ENCODE measurements at regions not wholly inside any gene's neighbourhood (a gene's known extent, or its start where the extent isn't known, plus 50 kb on each side); places are given as distances from the start of the nearest gene placed in this dataset.

DNA sequence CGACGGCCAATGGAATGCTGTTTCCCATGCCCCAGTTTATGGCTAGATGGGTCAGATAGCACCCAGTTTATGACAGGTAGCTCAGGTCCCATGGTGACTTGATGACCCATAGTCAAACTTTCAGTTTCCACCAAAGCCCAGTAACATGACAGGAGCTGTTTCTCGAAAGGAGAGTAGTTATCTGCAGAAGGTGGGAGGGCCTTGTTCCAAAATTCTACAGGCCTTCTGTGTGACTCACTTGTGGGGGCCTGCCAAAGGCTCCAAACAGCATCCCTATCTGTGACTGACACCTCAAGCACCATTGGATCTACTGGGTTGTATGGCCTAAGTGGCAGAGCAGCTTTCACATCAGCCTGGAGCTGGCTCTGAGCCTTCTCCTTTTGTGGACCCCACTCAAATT lies 379.7 kb upstream of the MANEA start:
- Histone ChIP-seq H3K36me3 (ENCODE audit: control insufficient read depth, insufficient read depth, low read length) (no peaks in the 10 kb centered on the region), H3K27ac (ENCODE audit: extremely low read depth, low read depth, low read length) (no peak overlapping the region), H2AFZ (ENCODE audit: low read depth, low read length) (no peak overlapping the region), H4K20me1 (replicated peaks; ENCODE audit: control insufficient read depth, insufficient read depth, low read length) (no peaks in the 10 kb centered on the region), H3K4me2 (ENCODE audit: insufficient read depth, low read length) (no peak overlapping the region), H3K27me3 (ENCODE audit: control insufficient read depth in 2 of 2, insufficient read depth in 2 of 2, low read length in 2 of 2) (no peaks in the 10 kb centered on the region), H3K4me3 (no peak overlapping the region), H3K9me1 (ENCODE audit: control insufficient read depth, insufficient read depth, low read length) (no peaks in the 10 kb centered on the region), H3K79me2 (ENCODE audit: control insufficient read depth, insufficient read depth, low read length) (no peaks in the 10 kb centered on the region), H3K4me1 (replicated peaks in 1 of 2; ENCODE audit: control insufficient read depth in 2 of 2, insufficient read depth in 2 of 2, low read length in 2 of 2) (no peaks in the 10 kb centered on the region), H3K9me3 (replicated peaks; ENCODE audit: control insufficient read depth, insufficient read depth, low read depth, low read length) (no peaks in the 10 kb centered on the region), H3K9ac (ENCODE audit: insufficient read depth in 1 of 2, low read depth in 2 of 2, low read length in 2 of 2) (no peak overlapping the region)
- no TSS peak for BruUV-seq (replicated peaks)
- TF ChIP-seq, protein P1, sequence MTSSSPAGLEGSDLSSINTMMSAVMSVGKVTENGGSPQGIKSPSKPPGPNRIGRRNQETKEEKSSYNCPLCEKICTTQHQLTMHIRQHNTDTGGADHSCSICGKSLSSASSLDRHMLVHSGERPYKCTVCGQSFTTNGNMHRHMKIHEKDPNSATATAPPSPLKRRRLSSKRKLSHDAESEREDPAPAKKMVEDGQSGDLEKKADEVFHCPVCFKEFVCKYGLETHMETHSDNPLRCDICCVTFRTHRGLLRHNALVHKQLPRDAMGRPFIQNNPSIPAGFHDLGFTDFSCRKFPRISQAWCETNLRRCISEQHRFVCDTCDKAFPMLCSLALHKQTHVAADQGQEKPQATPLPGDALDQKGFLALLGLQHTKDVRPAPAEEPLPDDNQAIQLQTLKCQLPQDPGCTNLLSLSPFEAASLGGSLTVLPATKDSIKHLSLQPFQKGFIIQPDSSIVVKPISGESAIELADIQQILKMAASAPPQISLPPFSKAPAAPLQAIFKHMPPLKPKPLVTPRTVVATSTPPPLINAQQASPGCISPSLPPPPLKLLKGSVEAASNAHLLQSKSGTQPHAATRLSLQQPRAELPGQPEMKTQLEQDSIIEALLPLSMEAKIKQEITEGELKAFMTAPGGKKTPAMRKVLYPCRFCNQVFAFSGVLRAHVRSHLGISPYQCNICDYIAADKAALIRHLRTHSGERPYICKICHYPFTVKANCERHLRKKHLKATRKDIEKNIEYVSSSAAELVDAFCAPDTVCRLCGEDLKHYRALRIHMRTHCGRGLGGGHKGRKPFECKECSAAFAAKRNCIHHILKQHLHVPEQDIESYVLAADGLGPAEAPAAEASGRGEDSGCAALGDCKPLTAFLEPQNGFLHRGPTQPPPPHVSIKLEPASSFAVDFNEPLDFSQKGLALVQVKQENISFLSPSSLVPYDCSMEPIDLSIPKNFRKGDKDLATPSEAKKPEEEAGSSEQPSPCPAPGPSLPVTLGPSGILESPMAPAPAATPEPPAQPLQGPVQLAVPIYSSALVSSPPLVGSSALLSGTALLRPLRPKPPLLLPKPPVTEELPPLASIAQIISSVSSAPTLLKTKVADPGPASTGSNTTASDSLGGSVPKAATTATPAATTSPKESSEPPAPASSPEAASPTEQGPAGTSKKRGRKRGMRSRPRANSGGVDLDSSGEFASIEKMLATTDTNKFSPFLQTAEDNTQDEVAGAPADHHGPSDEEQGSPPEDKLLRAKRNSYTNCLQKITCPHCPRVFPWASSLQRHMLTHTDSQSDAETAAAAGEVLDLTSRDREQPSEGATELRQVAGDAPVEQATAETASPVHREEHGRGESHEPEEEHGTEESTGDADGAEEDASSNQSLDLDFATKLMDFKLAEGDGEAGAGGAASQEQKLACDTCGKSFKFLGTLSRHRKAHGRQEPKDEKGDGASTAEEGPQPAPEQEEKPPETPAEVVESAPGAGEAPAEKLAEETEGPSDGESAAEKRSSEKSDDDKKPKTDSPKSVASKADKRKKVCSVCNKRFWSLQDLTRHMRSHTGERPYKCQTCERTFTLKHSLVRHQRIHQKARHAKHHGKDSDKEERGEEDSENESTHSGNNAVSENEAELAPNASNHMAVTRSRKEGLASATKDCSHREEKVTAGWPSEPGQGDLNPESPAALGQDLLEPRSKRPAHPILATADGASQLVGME (CRISPR knock-in tag; IDR thresholded peaks at IDR 0.05) = no peak
- TF ChIP-seq, protein P2, sequence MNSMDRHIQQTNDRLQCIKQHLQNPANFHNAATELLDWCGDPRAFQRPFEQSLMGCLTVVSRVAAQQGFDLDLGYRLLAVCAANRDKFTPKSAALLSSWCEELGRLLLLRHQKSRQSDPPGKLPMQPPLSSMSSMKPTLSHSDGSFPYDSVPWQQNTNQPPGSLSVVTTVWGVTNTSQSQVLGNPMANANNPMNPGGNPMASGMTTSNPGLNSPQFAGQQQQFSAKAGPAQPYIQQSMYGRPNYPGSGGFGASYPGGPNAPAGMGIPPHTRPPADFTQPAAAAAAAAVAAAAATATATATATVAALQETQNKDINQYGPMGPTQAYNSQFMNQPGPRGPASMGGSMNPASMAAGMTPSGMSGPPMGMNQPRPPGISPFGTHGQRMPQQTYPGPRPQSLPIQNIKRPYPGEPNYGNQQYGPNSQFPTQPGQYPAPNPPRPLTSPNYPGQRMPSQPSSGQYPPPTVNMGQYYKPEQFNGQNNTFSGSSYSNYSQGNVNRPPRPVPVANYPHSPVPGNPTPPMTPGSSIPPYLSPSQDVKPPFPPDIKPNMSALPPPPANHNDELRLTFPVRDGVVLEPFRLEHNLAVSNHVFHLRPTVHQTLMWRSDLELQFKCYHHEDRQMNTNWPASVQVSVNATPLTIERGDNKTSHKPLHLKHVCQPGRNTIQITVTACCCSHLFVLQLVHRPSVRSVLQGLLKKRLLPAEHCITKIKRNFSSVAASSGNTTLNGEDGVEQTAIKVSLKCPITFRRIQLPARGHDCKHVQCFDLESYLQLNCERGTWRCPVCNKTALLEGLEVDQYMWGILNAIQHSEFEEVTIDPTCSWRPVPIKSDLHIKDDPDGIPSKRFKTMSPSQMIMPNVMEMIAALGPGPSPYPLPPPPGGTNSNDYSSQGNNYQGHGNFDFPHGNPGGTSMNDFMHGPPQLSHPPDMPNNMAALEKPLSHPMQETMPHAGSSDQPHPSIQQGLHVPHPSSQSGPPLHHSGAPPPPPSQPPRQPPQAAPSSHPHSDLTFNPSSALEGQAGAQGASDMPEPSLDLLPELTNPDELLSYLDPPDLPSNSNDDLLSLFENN (IDR thresholded peaks at IDR 0.05; ENCODE audit: low read depth in 2 of 2, low read length in 2 of 2) = no peak
- TF ChIP-seq, protein P3, sequence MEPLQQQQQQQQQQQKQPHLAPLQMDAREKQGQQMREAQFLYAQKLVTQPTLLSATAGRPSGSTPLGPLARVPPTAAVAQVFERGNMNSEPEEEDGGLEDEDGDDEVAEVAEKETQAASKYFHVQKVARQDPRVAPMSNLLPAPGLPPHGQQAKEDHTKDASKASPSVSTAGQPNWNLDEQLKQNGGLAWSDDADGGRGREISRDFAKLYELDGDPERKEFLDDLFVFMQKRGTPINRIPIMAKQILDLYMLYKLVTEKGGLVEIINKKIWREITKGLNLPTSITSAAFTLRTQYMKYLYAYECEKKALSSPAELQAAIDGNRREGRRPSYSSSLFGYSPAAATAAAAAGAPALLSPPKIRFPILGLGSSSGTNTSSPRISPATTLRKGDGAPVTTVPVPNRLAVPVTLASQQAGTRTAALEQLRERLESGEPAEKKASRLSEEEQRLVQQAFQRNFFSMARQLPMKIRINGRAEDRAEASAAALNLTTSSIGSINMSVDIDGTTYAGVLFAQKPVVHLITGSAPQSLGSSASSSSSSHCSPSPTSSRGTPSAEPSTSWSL (CRISPR knock-in tag; IDR thresholded peaks at IDR 0.05; ENCODE audit: borderline replicate concordance) = no peak
- TF ChIP-seq, protein P4, sequence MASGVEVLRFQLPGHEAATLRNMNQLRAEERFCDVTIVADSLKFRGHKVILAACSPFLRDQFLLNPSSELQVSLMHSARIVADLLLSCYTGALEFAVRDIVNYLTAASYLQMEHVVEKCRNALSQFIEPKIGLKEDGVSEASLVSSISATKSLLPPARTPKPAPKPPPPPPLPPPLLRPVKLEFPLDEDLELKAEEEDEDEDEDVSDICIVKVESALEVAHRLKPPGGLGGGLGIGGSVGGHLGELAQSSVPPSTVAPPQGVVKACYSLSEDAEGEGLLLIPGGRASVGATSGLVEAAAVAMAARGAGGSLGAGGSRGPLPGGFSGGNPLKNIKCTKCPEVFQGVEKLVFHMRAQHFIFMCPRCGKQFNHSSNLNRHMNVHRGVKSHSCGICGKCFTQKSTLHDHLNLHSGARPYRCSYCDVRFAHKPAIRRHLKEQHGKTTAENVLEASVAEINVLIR (CRISPR knock-in tag; IDR thresholded peaks at IDR 0.05) = no peak
- TF ChIP-seq, protein P5, sequence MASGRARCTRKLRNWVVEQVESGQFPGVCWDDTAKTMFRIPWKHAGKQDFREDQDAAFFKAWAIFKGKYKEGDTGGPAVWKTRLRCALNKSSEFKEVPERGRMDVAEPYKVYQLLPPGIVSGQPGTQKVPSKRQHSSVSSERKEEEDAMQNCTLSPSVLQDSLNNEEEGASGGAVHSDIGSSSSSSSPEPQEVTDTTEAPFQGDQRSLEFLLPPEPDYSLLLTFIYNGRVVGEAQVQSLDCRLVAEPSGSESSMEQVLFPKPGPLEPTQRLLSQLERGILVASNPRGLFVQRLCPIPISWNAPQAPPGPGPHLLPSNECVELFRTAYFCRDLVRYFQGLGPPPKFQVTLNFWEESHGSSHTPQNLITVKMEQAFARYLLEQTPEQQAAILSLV (tag; IDR thresholded peaks at IDR 0.05) = no peak
- in situ Hi-C loops (cut with MboI) (no loop called here), intact Hi-C loops (cut with micrococcal nuclease) (no loop called here)
- no peak for ATAC-seq
- no peak for FAIRE-seq
- no peak for DNase-seq (ENCODE audit: extremely low read depth in 1 of 4, low spot score in 3 of 4)
- ChIA-PET POLR2A (no interaction called here), CTCF (ENCODE audit: low intra/inter-chr PET ratio) (no interaction called here)
- 0% methylated on average over 3 of the region's 3 CpGs for WGBS (ENCODE audit: insufficient coverage, low coverage, missing lambda C conversion rate)
